MM.1S (cell line): ENCODE measurements at regions not wholly inside any gene's neighbourhood (a gene's known extent, or its start where the extent isn't known, plus 50 kb on each side); places are given as distances from the start of the nearest gene placed in this dataset.

Source experiments
- DNase-seq: peaks from one replicate; pipeline ENCODE4 v3.0.0-alpha.2; 2015
- H2AFZ ChIP-seq: fragments of 300-600 bp; sonication (generic); 2 replicates; pipeline ENCODE4 v1.6.0; 2016; ENCODE audit warnings: antibody characterized with exemption, low read length
- H3F3A ChIP-seq: fragments of 300-600 bp; sonication (generic); 2 replicates; pipeline ENCODE4 v1.6.1; 2016; ENCODE audit warnings: mild to moderate bottlenecking, antibody characterized with exemption, low read length, moderate library complexity, mixed read lengths; ENCODE audit not compliant: insufficient read depth
- H3K27ac ChIP-seq: fragments of 300-600 bp; sonication (generic); 2 replicates; pipeline ENCODE4 v1.5.1; 2016; ENCODE audit warnings: mild to moderate bottlenecking, low read length
- H3K27me3 ChIP-seq: fragments of 300-600 bp; sonication (generic); replicated peaks from 2 replicates; pipeline ENCODE4 v1.6.0; 2016; ENCODE audit warnings: low read length; ENCODE audit not compliant: insufficient read depth
- H3K36me3 ChIP-seq: fragments of 300-600 bp; sonication (generic); replicated peaks from 2 replicates; pipeline ENCODE4 v1.6.1; 2016; ENCODE audit warnings: mild to moderate bottlenecking, low read length, mixed read lengths; ENCODE audit not compliant: insufficient read depth
- H3K4me1 ChIP-seq: fragments of 300-600 bp; sonication (generic); 2 replicates; pipeline ENCODE4 v1.6.1; 2016; ENCODE audit warnings: low read length, mixed read lengths
- H3K4me2 ChIP-seq: fragments of 300-600 bp; sonication (generic); 2 replicates; pipeline ENCODE4 v1.6.0; 2016; ENCODE audit warnings: low read depth, low read length
- H3K4me3 ChIP-seq: fragments of 300-600 bp; sonication (generic); 2 replicates; pipeline ENCODE4 v1.5.1; 2016; ENCODE audit warnings: low read length, mixed read lengths
- H3K79me2 ChIP-seq: fragments of 300-600 bp; sonication (generic); 2 replicates; pipeline ENCODE4 v1.6.1; 2016; ENCODE audit warnings: mixed run types, low read length, mixed read lengths
- H3K9ac ChIP-seq: fragments of 300-600 bp; sonication (generic); 2 replicates; pipeline ENCODE4 v1.6.1; 2016; ENCODE audit warnings: low read length, mixed read lengths
- H3K9me2 ChIP-seq: fragments of 300-600 bp; sonication (generic); replicated peaks from 2 replicates; pipeline ENCODE4 v1.6.1; 2016; ENCODE audit warnings: mild to moderate bottlenecking, low read length, mixed read lengths; ENCODE audit not compliant: insufficient read depth
- H3K9me3 ChIP-seq: fragments of 300-600 bp; sonication (generic); replicated peaks from 2 replicates; pipeline ENCODE4 v1.6.1; 2016; ENCODE audit warnings: mild to moderate bottlenecking, low read length, mixed read lengths; ENCODE audit not compliant: insufficient read depth
- H4K20me1 ChIP-seq: fragments of 300-600 bp; sonication (generic); 2 replicates; pipeline ENCODE4 v1.6.1; 2016; ENCODE audit warnings: mild to moderate bottlenecking, low read length, moderate library complexity, mixed read lengths; ENCODE audit not compliant: insufficient read depth
- EZH2 ChIP-seq: fragments of 300-600 bp; sonication (generic); optimal IDR thresholded peaks from 2 replicates; pipeline ENCODE3; 2017; ENCODE audit warnings: low read depth, mild to moderate bottlenecking, antibody characterized with exemption, low read length, mixed read lengths
- EZH2phosphoT487 ChIP-seq: fragments of 300-600 bp; sonication (generic); IDR thresholded peaks from 2 replicates; pipeline ENCODE4 v1.6.1; 2018; ENCODE audit warnings: antibody characterized with exemption, low read length
- TF ChIP-seq, protein P1 (sequence below): fragments of 300-600 bp; sonication (generic); IDR thresholded peaks from 2 replicates; pipeline ENCODE4 v1.5.1; 2016; ENCODE audit warnings: antibody characterized with exemption, low read length, mixed read lengths

DNA sequence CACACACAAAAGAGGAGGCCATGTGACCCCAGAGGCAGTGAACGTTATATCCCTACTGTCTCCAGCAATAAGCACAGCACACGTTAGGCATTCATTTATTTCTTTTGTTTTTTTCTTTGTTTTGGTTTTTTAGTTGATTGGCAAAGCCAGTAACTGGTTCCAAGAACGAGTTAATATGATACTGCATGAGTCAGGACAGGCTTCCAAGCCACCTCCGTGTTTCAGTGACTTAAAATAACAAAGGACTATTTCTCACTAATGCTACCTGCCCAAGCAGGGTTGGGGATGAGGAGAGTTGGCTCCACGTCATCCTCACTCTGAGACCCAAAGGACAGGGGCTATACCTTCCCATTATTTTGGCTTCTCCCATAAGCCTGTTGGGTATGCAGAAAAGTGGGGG, 130.5 kb downstream of the ST8SIA2 start:
- no peaks in the 10 kb centered on the region for H3K4me1 ChIP-seq
- H3K4me3 ChIP-seq = no peak overlapping the region
- no peak overlapping the region for H3K4me2 ChIP-seq
- H3K27me3 ChIP-seq = no peaks in the 10 kb centered on the region
- no peaks in the 10 kb centered on the region for H3F3A ChIP-seq
- no peak for TF ChIP-seq EZH2phosphoT487
- TF ChIP-seq, protein P1, sequence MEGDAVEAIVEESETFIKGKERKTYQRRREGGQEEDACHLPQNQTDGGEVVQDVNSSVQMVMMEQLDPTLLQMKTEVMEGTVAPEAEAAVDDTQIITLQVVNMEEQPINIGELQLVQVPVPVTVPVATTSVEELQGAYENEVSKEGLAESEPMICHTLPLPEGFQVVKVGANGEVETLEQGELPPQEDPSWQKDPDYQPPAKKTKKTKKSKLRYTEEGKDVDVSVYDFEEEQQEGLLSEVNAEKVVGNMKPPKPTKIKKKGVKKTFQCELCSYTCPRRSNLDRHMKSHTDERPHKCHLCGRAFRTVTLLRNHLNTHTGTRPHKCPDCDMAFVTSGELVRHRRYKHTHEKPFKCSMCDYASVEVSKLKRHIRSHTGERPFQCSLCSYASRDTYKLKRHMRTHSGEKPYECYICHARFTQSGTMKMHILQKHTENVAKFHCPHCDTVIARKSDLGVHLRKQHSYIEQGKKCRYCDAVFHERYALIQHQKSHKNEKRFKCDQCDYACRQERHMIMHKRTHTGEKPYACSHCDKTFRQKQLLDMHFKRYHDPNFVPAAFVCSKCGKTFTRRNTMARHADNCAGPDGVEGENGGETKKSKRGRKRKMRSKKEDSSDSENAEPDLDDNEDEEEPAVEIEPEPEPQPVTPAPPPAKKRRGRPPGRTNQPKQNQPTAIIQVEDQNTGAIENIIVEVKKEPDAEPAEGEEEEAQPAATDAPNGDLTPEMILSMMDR = no peak
- no peak for TF ChIP-seq EZH2
- no peak for DNase-seq
- no peaks in the 10 kb centered on the region for H3K9me3 ChIP-seq
- no peak overlapping the region for H3K27ac ChIP-seq
- H3K36me3 ChIP-seq = no peaks in the 10 kb centered on the region
- no peak overlapping the region for H2AFZ ChIP-seq
- no peaks in the 10 kb centered on the region for H3K9me2 ChIP-seq
- H4K20me1 ChIP-seq = no peaks in the 10 kb centered on the region
- H3K9ac ChIP-seq = no peak overlapping the region
- no peaks in the 10 kb centered on the region for H3K79me2 ChIP-seq

DNA sequence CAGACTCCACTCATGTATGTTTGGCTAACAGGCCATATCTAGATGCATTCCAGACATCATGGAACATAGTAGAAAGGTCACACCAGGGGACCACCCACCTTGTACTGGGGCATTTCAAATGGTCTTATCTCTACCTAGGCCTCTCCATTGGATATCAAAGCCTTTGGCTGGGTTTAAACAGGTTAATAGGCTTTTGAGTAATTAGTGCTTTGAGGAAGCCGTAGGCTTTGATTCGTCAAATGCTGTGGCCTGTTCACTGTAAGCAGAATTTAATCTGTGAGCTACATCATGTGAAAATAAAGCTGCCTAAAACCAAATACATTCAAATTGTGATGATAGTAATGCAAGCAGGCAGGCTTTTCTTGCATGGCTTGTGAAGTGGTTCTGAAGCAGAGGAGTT, 129.5 kb downstream of the ST8SIA2 start:
- H3K79me2 ChIP-seq = no peaks in the 10 kb centered on the region
- H3K4me3 ChIP-seq = no peak overlapping the region
- DNase-seq = no peak
- H4K20me1 ChIP-seq = no peaks in the 10 kb centered on the region
- no peaks in the 10 kb centered on the region for H3K9me3 ChIP-seq
- H3F3A ChIP-seq = no peaks in the 10 kb centered on the region
- no peaks in the 10 kb centered on the region for H3K9me2 ChIP-seq
- no peak overlapping the region for H2AFZ ChIP-seq
- no peak overlapping the region for H3K27ac ChIP-seq
- H3K36me3 ChIP-seq = no peaks in the 10 kb centered on the region
- no peaks in the 10 kb centered on the region for H3K27me3 ChIP-seq
- no peak overlapping the region for H3K9ac ChIP-seq
- H3K4me2 ChIP-seq = no peak overlapping the region
- TF ChIP-seq EZH2 (no peak), EZH2phosphoT487 (no peak)
- TF ChIP-seq, protein P1 = no peak
- no peaks in the 10 kb centered on the region for H3K4me1 ChIP-seq

DNA sequence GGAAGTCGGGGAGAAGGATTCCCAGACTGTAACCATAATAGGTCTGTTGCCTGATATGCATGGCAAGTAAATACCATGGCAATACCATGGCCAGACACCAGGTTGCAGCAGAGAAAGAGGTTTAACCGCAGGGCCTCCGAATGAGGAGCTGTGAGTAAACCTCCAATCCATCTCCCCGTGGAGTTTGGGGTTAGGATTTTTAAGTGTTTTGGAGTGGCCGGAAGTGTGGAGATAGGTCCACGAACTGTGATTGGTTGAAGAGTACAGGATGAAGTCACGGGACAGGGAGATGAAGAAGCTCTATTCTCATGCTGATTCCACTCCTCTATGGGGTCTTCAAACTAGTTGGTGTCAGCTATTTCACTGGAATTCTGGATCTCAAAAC, 127.9 kb downstream of the ST8SIA2 start:
- Histone ChIP-seq H3K4me1 (no peaks in the 10 kb centered on the region), H3K36me3 (no peaks in the 10 kb centered on the region), H4K20me1 (no peaks in the 10 kb centered on the region), H3K9me2 (no peaks in the 10 kb centered on the region), H3F3A (no peaks in the 10 kb centered on the region), H3K9me3 (no peaks in the 10 kb centered on the region), H3K4me2 (no peak overlapping the region; the same call in 1 of the 2 replicates), H3K9ac (no peak overlapping the region), H3K4me3 (no peak overlapping the region), H3K27me3 (no peaks in the 10 kb centered on the region), H3K27ac (no peak overlapping the region), H2AFZ (peak overlapping the region; percentile 42; the same call in 1 of the 2 replicates), H3K79me2 (no peaks in the 10 kb centered on the region)
- TF ChIP-seq EZH2 = no peak
- TF ChIP-seq, protein P1 = peak; percentile 77
- DNase-seq = peak; percentile 71
